Liver (tissue), 3 donors: ENCODE measurements at regions not wholly inside any gene's neighbourhood (a gene's known extent, or its start where the extent isn't known, plus 50 kb on each side); places are given as distances from the start of the nearest gene placed in this dataset.

Experiments used
- CTCF ChIP-seq: fragments of 150-350 bp; IDR thresholded peaks from 2 replicates; pipeline ENCODE4 v1.5.1; 2017; ENCODE audit warnings: improper control_type of control experiment, low read depth, low read length; ENCODE audit not compliant: missing input control
- EGR1 ChIP-seq, 2 donors: IDR thresholded peaks; 2 replicates each; pipeline ENCODE4 v1.6.1; 2016 to 2018; ENCODE audit warnings: antibody characterized with exemption in 2 of 2, low read depth in 2 of 2
- FOXA1 ChIP-seq: IDR thresholded peaks from 2 replicates; pipeline ENCODE4 v1.6.1; 2016; ENCODE audit warnings: antibody characterized with exemption
- GABPA ChIP-seq, 2 donors: IDR thresholded peaks in 1 of 2; conservative IDR thresholded peaks in 1 of 2; 2 replicates each; pipeline ENCODE4 v1.6.1; 2016; ENCODE audit warnings: antibody characterized with exemption in 2 of 2, mild to moderate bottlenecking in 1 of 2, moderate library complexity in 1 of 2
- HNF4A ChIP-seq, 2 donors: conservative IDR thresholded peaks; 2 replicates each; pipeline ENCODE4 v1.6.1; 2016; ENCODE audit warnings: antibody characterized with exemption in 2 of 2, mild to moderate bottlenecking in 2 of 2
- RXRA ChIP-seq, 2 donors: IDR thresholded peaks; 2 replicates each; pipeline ENCODE4 v1.6.1; 2017 to 2018; ENCODE audit warnings: antibody characterized with exemption in 2 of 2, mild to moderate bottlenecking in 1 of 2
- YY1 ChIP-seq: IDR thresholded peaks from 2 replicates; pipeline ENCODE4 v1.6.1; 2016; ENCODE audit warnings: antibody characterized with exemption, mild to moderate bottlenecking
- ZBTB33 ChIP-seq: IDR thresholded peaks from 2 replicates; pipeline ENCODE4 v1.6.1; 2016; ENCODE audit warnings: antibody characterized with exemption
- TF ChIP-seq, protein P1 (sequence below): IDR thresholded peaks from 2 replicates; pipeline ENCODE4 v1.6.1; 2016; ENCODE audit warnings: antibody characterized with exemption
- donor health status: healthy.
- donor health status: healthy.

DNA sequence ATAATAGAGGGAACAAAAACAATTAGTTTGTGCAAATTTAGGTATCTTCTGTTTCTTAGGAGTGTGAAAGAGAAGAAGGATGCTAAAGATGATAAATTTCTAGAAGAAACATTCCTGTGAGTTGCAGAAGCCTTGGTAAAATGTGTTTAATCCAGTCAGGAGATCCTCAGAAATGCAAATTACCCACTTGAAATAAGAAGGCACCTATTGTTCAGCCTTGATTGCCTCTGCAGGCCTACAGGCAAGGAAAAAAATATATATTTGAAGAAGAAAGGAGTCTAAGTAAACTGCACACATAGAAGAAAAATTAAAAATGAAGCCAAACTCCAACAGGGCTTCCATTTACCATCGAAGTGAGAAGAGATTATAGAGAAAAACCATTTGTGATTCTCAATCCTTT, 51.0 kb upstream of the LHX8 start:
- TF ChIP-seq, protein P1, sequence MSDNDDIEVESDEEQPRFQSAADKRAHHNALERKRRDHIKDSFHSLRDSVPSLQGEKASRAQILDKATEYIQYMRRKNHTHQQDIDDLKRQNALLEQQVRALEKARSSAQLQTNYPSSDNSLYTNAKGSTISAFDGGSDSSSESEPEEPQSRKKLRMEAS: no peak
- no peak for TF ChIP-seq CTCF
- no peak for TF ChIP-seq GABPA (IDR thresholded peaks at IDR 0.05 in 1 of 2, conservative IDR thresholded peaks at IDR 0.05 in 1 of 2)
- TF ChIP-seq EGR1 (IDR thresholded peaks at IDR 0.05; ENCODE audit: low read depth in 2 of 2): no peak
- no peak for TF ChIP-seq FOXA1
- no peak for TF ChIP-seq YY1
- no peak for TF ChIP-seq ZBTB33
- TF ChIP-seq HNF4A (conservative IDR thresholded peaks at IDR 0.05): no peak
- no peak for TF ChIP-seq RXRA (IDR thresholded peaks at IDR 0.05)
